ENCODE measurements at regions not wholly inside any gene's neighbourhood (a gene's known extent, or its start where the extent isn't known, plus 50 kb on each side); places are given as distances from the start of the nearest gene placed in this dataset.

DNA sequence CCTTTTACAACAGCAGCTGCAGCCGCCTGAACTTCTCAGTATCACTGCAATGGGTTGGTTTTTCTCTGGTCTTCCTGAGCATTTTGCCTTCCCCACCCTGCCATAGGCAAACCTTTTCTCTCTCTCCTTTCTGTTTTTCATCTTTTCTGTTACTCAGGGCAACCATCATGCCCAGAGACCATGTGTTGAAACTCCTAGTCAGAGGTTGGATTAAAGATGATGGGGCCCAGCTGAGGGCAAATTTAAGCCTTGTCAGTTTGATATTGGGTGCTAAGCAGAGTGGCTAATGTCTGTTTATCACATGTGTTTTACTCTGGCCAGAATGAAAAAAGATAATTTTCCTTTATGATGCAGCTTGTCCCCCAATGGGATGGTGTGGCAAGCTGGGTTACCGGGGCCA, 107.9 kb upstream of the PMCH start:
- TF ChIP-seq, protein P1, sequence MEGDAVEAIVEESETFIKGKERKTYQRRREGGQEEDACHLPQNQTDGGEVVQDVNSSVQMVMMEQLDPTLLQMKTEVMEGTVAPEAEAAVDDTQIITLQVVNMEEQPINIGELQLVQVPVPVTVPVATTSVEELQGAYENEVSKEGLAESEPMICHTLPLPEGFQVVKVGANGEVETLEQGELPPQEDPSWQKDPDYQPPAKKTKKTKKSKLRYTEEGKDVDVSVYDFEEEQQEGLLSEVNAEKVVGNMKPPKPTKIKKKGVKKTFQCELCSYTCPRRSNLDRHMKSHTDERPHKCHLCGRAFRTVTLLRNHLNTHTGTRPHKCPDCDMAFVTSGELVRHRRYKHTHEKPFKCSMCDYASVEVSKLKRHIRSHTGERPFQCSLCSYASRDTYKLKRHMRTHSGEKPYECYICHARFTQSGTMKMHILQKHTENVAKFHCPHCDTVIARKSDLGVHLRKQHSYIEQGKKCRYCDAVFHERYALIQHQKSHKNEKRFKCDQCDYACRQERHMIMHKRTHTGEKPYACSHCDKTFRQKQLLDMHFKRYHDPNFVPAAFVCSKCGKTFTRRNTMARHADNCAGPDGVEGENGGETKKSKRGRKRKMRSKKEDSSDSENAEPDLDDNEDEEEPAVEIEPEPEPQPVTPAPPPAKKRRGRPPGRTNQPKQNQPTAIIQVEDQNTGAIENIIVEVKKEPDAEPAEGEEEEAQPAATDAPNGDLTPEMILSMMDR (IDR thresholded peaks at IDR 0.05): no peak
- TF ChIP-seq POLR2A (IDR thresholded peaks at IDR 0.05): no peak
